Prostate gland (tissue), 2 donors: ENCODE measurements at regions not wholly inside any gene's neighbourhood (a gene's known extent, or its start where the extent isn't known, plus 50 kb on each side); places are given as distances from the start of the nearest gene placed in this dataset.

ENCODE experiments used
- DNase-seq: peaks from one replicate; pipeline ENCODE4 v3.0.0-alpha.2; 2019; ENCODE audit warnings: low spot score
- H3K27ac ChIP-seq, 2 donors: fragments of 200-600 bp; sonication (generic); 2 replicates each; pipeline ENCODE4 v1.5.1; 2017 to 2019
- H3K27me3 ChIP-seq: fragments of 200-600 bp; sonication (generic); replicated peaks from 2 replicates; pipeline ENCODE4 v1.5.1; 2019; ENCODE audit not compliant: insufficient read depth
- H3K36me3 ChIP-seq, 2 donors: fragments of 200-600 bp; sonication (generic); 1 replicate in 1 of 2; 2 replicates in 1 of 2; pipeline versions ENCODE4 v1.5.1 to v1.8.1; 2017 to 2019
- H3K4me1 ChIP-seq: fragments of 200-600 bp; sonication (generic); replicated peaks from 2 replicates; pipeline ENCODE4 v1.5.1; 2019
- H3K4me3 ChIP-seq, 2 donors: fragments of 200-600 bp; sonication (generic); 2 replicates each; pipeline ENCODE4 v1.5.1; 2017 to 2019
- H3K9me3 ChIP-seq: fragments of 200-600 bp; sonication (generic); 2 replicates; pipeline ENCODE4 v1.5.1; 2017
- POLR2A ChIP-seq: fragments of 450-650 bp; IDR thresholded peaks from one replicate; pipeline ENCODE4 v1.6.1; 2016; ENCODE audit warnings: antibody characterized with exemption, mild to moderate bottlenecking
- POLR2AphosphoS5 ChIP-seq: sonication (generic); formaldehyde crosslinking; IDR thresholded peaks from one replicate; pipeline ENCODE4 v1.6.1; 2017; ENCODE audit warnings: antibody characterized with exemption
- WGBS: methylation state at CpG from one replicate; pipeline ENCODE4 v1.1.5; 2018; 5-methylcytosine and 5-hydroxymethylcytosine counted together
- intact Hi-C: fragments of 100-400 bp; cut with DNase I; formaldehyde crosslinking; loops from one replicate; pipeline ENCODE4 v1.14.2; 2022
- TF ChIP-seq, protein P1 (sequence below), 4 experiments: fragments of 200-600 bp in 2 of 4; fragments of 450-650 bp in 2 of 4; sonication (generic) in 2 of 4; IDR thresholded peaks; 1 replicate in 3 of 4; 2 replicates in 1 of 4; pipeline ENCODE4 v1.5.1; 2016 to 2019; ENCODE audit warnings: antibody characterized with exemption in 4 of 4, mild to moderate bottlenecking in 2 of 4, moderate library complexity in 2 of 4

DNA sequence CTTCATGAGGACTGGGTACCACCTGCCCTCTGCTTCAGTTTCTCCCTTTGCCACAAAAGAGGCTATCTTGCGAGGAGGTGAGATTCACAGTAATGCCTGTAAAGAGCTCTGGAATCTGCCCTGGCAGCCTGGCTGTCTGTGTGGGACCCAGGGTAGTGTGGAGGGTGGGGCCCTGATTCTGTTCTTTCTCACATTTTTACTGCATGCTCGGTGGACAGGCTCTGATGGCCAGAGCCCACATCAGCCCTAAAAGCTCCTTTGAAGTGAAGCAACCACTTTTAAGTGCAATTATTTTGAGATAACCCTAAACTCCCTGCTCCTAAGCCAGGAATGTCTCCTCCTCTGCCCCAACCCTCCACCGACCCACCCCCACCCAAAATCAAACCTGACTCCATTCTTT lies 92.1 kb upstream of the PODXL start:
- intact Hi-C loops, result no loop called here
- Histone ChIP-seq H3K9me3 (no peaks in the 10 kb centered on the region), H3K27me3 (no peaks in the 10 kb centered on the region), H3K36me3 (no peaks in the 10 kb centered on the region), H3K27ac (no peak overlapping the region), H3K4me3 (no peak overlapping the region), H3K4me1 (no peaks in the 10 kb centered on the region)
- 39% methylated on average over 3 of the region's 3 CpGs for WGBS
- DNase-seq, result no peak
- TF ChIP-seq, protein P1, sequence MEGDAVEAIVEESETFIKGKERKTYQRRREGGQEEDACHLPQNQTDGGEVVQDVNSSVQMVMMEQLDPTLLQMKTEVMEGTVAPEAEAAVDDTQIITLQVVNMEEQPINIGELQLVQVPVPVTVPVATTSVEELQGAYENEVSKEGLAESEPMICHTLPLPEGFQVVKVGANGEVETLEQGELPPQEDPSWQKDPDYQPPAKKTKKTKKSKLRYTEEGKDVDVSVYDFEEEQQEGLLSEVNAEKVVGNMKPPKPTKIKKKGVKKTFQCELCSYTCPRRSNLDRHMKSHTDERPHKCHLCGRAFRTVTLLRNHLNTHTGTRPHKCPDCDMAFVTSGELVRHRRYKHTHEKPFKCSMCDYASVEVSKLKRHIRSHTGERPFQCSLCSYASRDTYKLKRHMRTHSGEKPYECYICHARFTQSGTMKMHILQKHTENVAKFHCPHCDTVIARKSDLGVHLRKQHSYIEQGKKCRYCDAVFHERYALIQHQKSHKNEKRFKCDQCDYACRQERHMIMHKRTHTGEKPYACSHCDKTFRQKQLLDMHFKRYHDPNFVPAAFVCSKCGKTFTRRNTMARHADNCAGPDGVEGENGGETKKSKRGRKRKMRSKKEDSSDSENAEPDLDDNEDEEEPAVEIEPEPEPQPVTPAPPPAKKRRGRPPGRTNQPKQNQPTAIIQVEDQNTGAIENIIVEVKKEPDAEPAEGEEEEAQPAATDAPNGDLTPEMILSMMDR (IDR thresholded peaks at IDR 0.05), result no peak
- no peak for TF ChIP-seq POLR2AphosphoS5
- TF ChIP-seq POLR2A, result no peak

DNA sequence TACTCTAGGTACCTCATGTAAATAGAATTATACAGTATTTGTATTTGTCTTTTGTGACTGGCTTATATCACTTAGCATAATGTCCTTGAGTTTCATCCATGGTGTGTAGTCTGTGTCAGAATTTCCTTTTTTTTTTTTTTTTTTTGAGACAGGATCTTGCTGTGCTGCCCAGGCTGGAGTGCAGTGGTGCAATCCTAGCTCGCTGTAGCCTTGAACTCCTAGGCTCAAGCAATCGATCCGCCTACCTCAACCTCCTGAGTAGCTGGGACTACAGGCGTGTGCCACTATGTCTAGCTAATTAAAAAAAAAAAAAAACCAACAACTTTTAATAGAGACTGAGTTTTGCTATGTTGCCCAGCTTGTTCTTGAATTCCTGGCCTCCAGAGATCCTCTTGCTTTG lies 89.8 kb upstream of the PODXL start:
- Histone ChIP-seq H3K36me3 (no peaks in the 10 kb centered on the region), H3K27me3 (no peaks in the 10 kb centered on the region), H3K27ac (no peak overlapping the region), H3K4me3 (no peak overlapping the region), H3K4me1 (no peaks in the 10 kb centered on the region), H3K9me3 (no peaks in the 10 kb centered on the region)
- intact Hi-C loops, result no loop called here
- no peak for TF ChIP-seq POLR2A
- TF ChIP-seq, protein P1 (IDR thresholded peaks at IDR 0.05), result no peak
- no peak for TF ChIP-seq POLR2AphosphoS5
- no peak for DNase-seq
- 99% methylated on average over 4 of the region's 4 CpGs for WGBS

DNA sequence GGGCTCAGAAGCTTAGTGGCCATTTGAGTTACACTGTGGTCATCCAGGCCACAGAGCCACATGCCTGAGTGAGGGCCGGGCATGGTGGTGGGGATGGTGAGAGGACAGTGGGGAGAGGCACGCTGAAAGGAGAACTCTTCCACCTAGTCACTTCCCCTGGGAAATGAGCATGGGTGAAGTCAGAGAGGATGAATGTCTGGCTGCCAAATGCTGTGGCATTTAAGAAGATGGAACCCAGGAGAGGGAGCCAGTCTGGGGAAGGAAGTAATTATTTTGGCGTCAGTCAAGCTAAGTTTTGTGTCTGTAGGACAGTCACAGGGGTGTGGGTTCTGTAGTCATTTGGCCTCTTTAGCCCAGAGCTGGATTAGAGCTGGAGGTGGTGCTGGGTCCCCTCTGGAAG lies 86.0 kb upstream of the PODXL start:
- H3K9me3 ChIP-seq, result no peaks in the 10 kb centered on the region
- DNase-seq, result no peak
- 81% methylated on average over 3 of the region's 3 CpGs for WGBS
- TF ChIP-seq, protein P1 (IDR thresholded peaks at IDR 0.05), result no peak
- TF ChIP-seq POLR2AphosphoS5 (no peak), POLR2A (no peak)
- no peaks in the 10 kb centered on the region for H3K4me1 ChIP-seq
- no peaks in the 10 kb centered on the region for H3K36me3 ChIP-seq
- H3K27ac ChIP-seq, result no peak overlapping the region
- no peak overlapping the region for H3K4me3 ChIP-seq
- intact Hi-C loops, result no loop called here
- no peaks in the 10 kb centered on the region for H3K27me3 ChIP-seq

DNA sequence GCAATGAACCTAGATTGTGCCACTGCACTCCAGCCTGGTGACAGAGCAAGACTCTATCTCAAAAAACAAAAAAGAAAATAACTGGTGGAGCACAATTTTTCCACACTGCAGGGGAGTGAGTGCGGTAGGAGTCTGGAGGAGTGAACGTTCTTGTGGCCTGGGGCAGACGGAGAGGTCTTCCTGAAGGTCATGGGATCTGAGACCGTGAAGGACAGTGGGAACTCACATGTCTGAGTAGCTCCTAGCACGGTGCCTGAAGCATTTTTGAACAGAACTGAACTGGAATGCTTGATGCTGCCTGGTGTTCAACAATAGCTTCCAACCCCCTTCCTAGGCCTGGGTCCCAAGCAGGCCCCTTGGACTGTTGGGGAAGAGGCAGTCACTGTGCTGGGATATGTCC lies 84.3 kb upstream of the PODXL start:
- TF ChIP-seq POLR2A (no peak), POLR2AphosphoS5 (no peak)
- TF ChIP-seq, protein P1 (IDR thresholded peaks at IDR 0.05), result no peak

DNA sequence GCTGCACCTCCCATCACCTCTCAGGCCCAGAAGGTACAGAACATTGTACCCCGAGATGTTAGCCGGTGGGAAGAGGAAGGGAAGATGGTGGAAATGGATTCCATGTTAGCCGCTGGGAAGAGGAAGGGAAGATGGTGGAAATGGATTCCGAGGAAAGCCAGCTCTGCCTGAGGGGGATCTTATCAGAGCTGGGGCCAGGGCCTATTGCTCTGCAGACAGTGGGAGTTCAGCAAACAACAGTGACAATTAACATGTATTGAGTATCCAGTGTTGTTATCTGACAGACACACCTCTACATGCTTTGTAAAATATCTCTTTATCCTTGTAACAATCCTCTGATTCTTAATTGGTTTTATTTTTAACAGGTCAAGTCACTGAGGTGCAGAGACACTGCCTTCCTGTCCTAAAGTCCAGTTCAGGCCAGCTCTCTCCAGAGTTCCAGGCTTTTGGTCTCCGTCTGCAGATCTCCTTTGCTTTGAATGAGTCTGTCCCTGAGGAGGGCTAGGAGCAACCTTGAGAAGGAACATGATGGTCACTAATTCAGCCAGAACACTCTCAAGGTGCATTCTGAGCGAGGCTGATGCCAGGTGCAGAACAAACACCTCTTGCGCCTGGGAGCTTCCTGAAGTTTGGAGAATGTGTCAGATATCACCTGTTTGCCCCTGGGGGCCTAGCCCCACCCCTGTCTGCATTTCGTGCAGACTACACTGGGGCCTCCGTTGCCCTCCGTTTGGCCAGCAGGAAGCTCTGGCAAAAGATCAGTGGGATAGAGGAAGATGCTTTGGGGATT lies 82.4 kb upstream of the PODXL start:
- intact Hi-C loops, result no loop called here
- Histone ChIP-seq H3K4me3 (no peak overlapping the region), H3K27me3 (no peaks in the 10 kb centered on the region), H3K9me3 (no peaks in the 10 kb centered on the region), H3K4me1 (no peaks in the 10 kb centered on the region), H3K36me3 (no peaks in the 10 kb centered on the region), H3K27ac (no peak overlapping the region)
- DNase-seq, result no peak
- TF ChIP-seq POLR2A (no peak), POLR2AphosphoS5 (no peak)
- 73% methylated on average over 10 of the region's 10 CpGs for WGBS

More for the DNA sequence above, 84.3 kb upstream of the PODXL start:
- no peaks in the 10 kb centered on the region for H3K27me3 ChIP-seq
- H3K27ac ChIP-seq, result no peak overlapping the region
- WGBS, result 78% methylated on average over 5 of the region's 5 CpGs
- no peaks in the 10 kb centered on the region for H3K4me1 ChIP-seq
- H3K36me3 ChIP-seq, result no peaks in the 10 kb centered on the region
- H3K9me3 ChIP-seq, result no peaks in the 10 kb centered on the region
- no peak overlapping the region for H3K4me3 ChIP-seq
- intact Hi-C loops, result no loop called here
- no peak for DNase-seq
